CD14-positive monocyte (primary cell): ENCODE measurements at regions not wholly inside any gene's neighbourhood (a gene's known extent, or its start where the extent isn't known, plus 50 kb on each side); places are given as distances from the start of the nearest gene placed in this dataset.

Source experiments
- DNase-seq, 3 donors: peaks; one replicate each; pipeline ENCODE4 v3.0.0-alpha.2; 2011 to 2022
- H2AFZ ChIP-seq: 2 replicates; pipeline ENCODE4 v1.6.0; 2012; ENCODE audit warnings: mild to moderate bottlenecking, low read depth, low read length, inconsistent platforms; ENCODE audit not compliant: insufficient read depth, poor library complexity, severe bottlenecking
- H3K27ac ChIP-seq, 2 donors: 1 replicate in 1 of 2; 2 replicates in 1 of 2; pipeline ENCODE4 v1.5.1; 2012 to 2013; ENCODE audit warnings: low read length in 2 of 2, control low read depth in 1 of 2, inconsistent platforms in 1 of 2, low read depth in 1 of 2, mild to moderate bottlenecking in 1 of 2
- H3K27me3 ChIP-seq, 2 donors: one replicate each; pipeline versions ENCODE4 v1.6.0 to v1.6.1; 2011 to 2013; ENCODE audit warnings: low read length in 2 of 2; ENCODE audit not compliant: control insufficient read depth in 2 of 2, insufficient read depth in 2 of 2
- H3K36me3 ChIP-seq, 2 donors: replicated peaks in 1 of 2; 1 replicate in 1 of 2; 2 replicates in 1 of 2; pipeline versions ENCODE4 v1.5.1 to v1.6.1; 2012 to 2013; ENCODE audit warnings: low read length in 2 of 2, control low read depth in 1 of 2, inconsistent platforms in 1 of 2, mild to moderate bottlenecking in 1 of 2; ENCODE audit not compliant: insufficient read depth in 2 of 2, control insufficient read depth in 1 of 2
- H3K4me1 ChIP-seq, 2 donors: 1 replicate in 1 of 2; 2 replicates in 1 of 2; pipeline versions ENCODE4 v1.5.1 to v1.6.1; 2012 to 2013; ENCODE audit warnings: low read length in 2 of 2, control low read depth in 1 of 2, inconsistent platforms in 1 of 2, mild to moderate bottlenecking in 1 of 2, moderate library complexity in 1 of 2; ENCODE audit not compliant: insufficient read depth in 2 of 2, control insufficient read depth in 1 of 2
- H3K4me2 ChIP-seq: replicated peaks from 2 replicates; pipeline ENCODE3; 2012; ENCODE audit warnings: low read length, moderate library complexity, mild to moderate bottlenecking; ENCODE audit not compliant: poor library complexity, severe bottlenecking; ENCODE audit errors: extremely low read depth
- H3K4me3 ChIP-seq, 3 experiments: fragments of 200-600 bp in 1 of 3; sonication (generic) in 1 of 3; replicated peaks in 1 of 3; 1 replicate in 2 of 3; 2 replicates in 1 of 3; pipeline ENCODE4 v1.5.1; 2011 to 2013; ENCODE audit warnings: low read length in 3 of 3, mild to moderate bottlenecking in 3 of 3, control low read depth in 2 of 3, low read depth in 2 of 3, inconsistent platforms in 1 of 3, moderate library complexity in 1 of 3
- H3K79me2 ChIP-seq: 2 replicates; pipeline ENCODE4 v1.6.0; 2012; ENCODE audit warnings: mild to moderate bottlenecking, control low read depth, inconsistent platforms, low read length, moderate library complexity; ENCODE audit not compliant: insufficient read depth
- H3K9ac ChIP-seq: 2 replicates; pipeline ENCODE4 v1.6.0; 2017; ENCODE audit warnings: low read length, mild to moderate bottlenecking; ENCODE audit not compliant: insufficient read depth, poor library complexity, severe bottlenecking
- H3K9me3 ChIP-seq, 2 donors: replicated peaks in 1 of 2; 1 replicate in 1 of 2; 2 replicates in 1 of 2; pipeline versions ENCODE4 v1.5.1 to v1.6.1; 2012 to 2013; ENCODE audit warnings: low read length in 2 of 2, control low read depth in 1 of 2; ENCODE audit not compliant: control insufficient read depth in 1 of 2, insufficient read depth in 1 of 2
- H4K20me1 ChIP-seq: 2 replicates; pipeline ENCODE4 v1.6.0; 2012; ENCODE audit warnings: mild to moderate bottlenecking, low read length, control low read depth, moderate library complexity; ENCODE audit not compliant: insufficient read depth
- H3K27ac Mint-ChIP-seq, 7 donors: one replicate each; pipeline ENCODE4 v1.8.0; 2020; ENCODE audit warnings: mild to moderate bottlenecking in 7 of 7, mixed read lengths in 7 of 7, moderate library complexity in 6 of 7, inconsistent platforms in 2 of 7
- H3K27me3 Mint-ChIP-seq, 3 donors: one replicate each; pipeline ENCODE4 v1.8.0; 2021 to 2022; ENCODE audit warnings: low read depth in 3 of 3, mild to moderate bottlenecking in 3 of 3, mixed read lengths in 3 of 3, moderate library complexity in 3 of 3, inconsistent platforms in 1 of 3
- H3K36me3 Mint-ChIP-seq, 2 donors: one replicate each; pipeline ENCODE4 v1.8.0; 2020; ENCODE audit warnings: mixed read lengths in 2 of 2, inconsistent platforms in 1 of 2, mild to moderate bottlenecking in 1 of 2
- H3K4me1 Mint-ChIP-seq: one replicate; pipeline ENCODE4 v1.8.0; 2020; ENCODE audit warnings: mild to moderate bottlenecking, mixed read lengths
- H3K4me3 Mint-ChIP-seq, 2 donors: one replicate each; pipeline ENCODE4 v1.8.0; 2020; ENCODE audit warnings: mild to moderate bottlenecking in 2 of 2, mixed read lengths in 2 of 2, moderate library complexity in 1 of 2
- H3K9me3 Mint-ChIP-seq, 7 donors: one replicate each; pipeline ENCODE4 v1.8.0; 2020 to 2022; ENCODE audit warnings: mixed read lengths in 7 of 7, mild to moderate bottlenecking in 6 of 7, moderate library complexity in 6 of 7, inconsistent platforms in 2 of 7
- WGBS: methylation state at CpG from one replicate; pipeline ENCODE4 v1.1.5; 2013; ENCODE audit warnings: missing lambda C conversion rate; ENCODE audit not compliant: insufficient coverage; 5-methylcytosine and 5-hydroxymethylcytosine counted together
- intact Hi-C, 2 donors: fragments of 100-400 bp; cut with micrococcal nuclease; formaldehyde crosslinking; loops; one replicate each; pipeline versions ENCODE4 v1.15.0 to v1.15.1; 2023
- TF ChIP-seq, protein P1 (sequence below): fragments of 200-600 bp; IDR thresholded peaks from one replicate; pipeline ENCODE4 v1.8.0; 2022; ENCODE audit warnings: antibody characterized with exemption, mild to moderate bottlenecking

DNA sequence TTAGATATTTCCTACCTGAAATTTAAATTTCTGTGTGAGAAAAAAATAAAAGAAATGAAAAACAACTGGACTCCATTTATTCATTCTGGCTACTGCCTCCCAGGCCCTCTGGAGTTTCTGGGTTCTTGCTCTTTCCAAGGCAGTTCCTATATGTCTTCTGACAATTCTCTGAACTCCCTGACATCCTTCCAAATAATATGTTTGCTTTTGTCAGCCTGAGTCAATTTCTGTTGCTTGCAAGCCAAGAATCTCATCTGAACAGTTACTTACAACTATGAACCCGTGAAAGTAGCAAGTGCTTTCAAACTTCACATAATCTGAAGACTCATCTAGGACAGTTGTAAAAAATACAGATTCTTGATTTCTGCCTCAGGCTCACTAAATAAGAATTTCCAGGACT lies 216.7 kb upstream of the NPVF start:
- Mint-ChIP-seq H3K4me3 (no peak overlapping the region), H3K36me3 (no peaks in the 10 kb centered on the region), H3K4me1 (no peaks in the 10 kb centered on the region), H3K9me3 (peaks cover 19 to 39% (median 29%) of the 10 kb centered on the region in 7 donors), H3K27me3 (peaks cover 0 to 4% (median 0%) of the 10 kb centered on the region in 3 donors), H3K27ac (no peak overlapping the region)
- no peak overlapping the region for H3K27ac ChIP-seq
- TF ChIP-seq, protein P1, sequence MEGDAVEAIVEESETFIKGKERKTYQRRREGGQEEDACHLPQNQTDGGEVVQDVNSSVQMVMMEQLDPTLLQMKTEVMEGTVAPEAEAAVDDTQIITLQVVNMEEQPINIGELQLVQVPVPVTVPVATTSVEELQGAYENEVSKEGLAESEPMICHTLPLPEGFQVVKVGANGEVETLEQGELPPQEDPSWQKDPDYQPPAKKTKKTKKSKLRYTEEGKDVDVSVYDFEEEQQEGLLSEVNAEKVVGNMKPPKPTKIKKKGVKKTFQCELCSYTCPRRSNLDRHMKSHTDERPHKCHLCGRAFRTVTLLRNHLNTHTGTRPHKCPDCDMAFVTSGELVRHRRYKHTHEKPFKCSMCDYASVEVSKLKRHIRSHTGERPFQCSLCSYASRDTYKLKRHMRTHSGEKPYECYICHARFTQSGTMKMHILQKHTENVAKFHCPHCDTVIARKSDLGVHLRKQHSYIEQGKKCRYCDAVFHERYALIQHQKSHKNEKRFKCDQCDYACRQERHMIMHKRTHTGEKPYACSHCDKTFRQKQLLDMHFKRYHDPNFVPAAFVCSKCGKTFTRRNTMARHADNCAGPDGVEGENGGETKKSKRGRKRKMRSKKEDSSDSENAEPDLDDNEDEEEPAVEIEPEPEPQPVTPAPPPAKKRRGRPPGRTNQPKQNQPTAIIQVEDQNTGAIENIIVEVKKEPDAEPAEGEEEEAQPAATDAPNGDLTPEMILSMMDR, result no peak
- no peaks in the 10 kb centered on the region for H3K4me1 ChIP-seq
- H3K27me3 ChIP-seq, result no peaks in the 10 kb centered on the region
- no peak overlapping the region for H3K9ac ChIP-seq
- peaks cover 12 to 19% of the 10 kb centered on the region in 2 donors for H3K9me3 ChIP-seq
- no peak overlapping the region for H3K4me3 ChIP-seq
- H3K4me2 ChIP-seq, result no peak overlapping the region
- H4K20me1 ChIP-seq, result no peaks in the 10 kb centered on the region
- H3K79me2 ChIP-seq, result no peaks in the 10 kb centered on the region
- WGBS, result 100% methylated on average over 1 of the region's 1 CpG
- intact Hi-C loops, result no loop called here
- H2AFZ ChIP-seq, result no peak overlapping the region
- no peak for DNase-seq
- H3K36me3 ChIP-seq, result no peaks in the 10 kb centered on the region

DNA sequence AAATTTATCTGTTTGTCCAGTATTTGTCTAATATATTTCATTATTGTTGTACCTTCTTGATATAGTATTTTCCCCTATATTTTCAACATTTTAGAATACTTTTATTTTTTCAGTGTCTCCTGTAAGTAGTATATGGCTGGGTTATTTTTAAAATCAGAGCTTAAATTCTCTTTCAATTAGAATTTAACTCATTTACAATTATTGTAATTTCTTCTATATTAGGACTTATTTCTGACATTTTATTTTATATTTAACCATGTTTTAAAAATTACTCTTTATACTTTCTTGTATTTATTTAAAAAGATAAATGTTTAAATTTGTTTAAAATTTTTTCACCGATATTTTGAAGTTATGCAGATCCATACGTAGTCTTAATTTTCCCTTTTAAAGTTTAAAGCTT lies 220.0 kb upstream of the NPVF start:
- DNase-seq, result no peak
- Histone ChIP-seq H3K27ac (no peak overlapping the region), H3K27me3 (no peaks in the 10 kb centered on the region), H3K9ac (no peak overlapping the region), H3K4me2 (no peak overlapping the region), H3K79me2 (no peaks in the 10 kb centered on the region), H3K4me3 (no peak overlapping the region), H3K9me3 (peaks cover 5 to 12% of the 10 kb centered on the region in 2 donors), H3K36me3 (no peaks in the 10 kb centered on the region), H3K4me1 (no peaks in the 10 kb centered on the region), H4K20me1 (no peaks in the 10 kb centered on the region), H2AFZ (no peak overlapping the region)
- H3K9me3 Mint-ChIP-seq, result peaks cover 3 to 13% (median 10%) of the 10 kb centered on the region in 7 donors
- intact Hi-C loops, result no loop called here
- no peak overlapping the region for H3K4me3 Mint-ChIP-seq
- H3K4me1 Mint-ChIP-seq, result no peaks in the 10 kb centered on the region
- WGBS, result no CpG with 5 or more reads among the region's 2 CpGs
- H3K27ac Mint-ChIP-seq, result no peak overlapping the region
- TF ChIP-seq, protein P1, result no peak
- no peaks in the 10 kb centered on the region for H3K36me3 Mint-ChIP-seq
- peaks cover 0 to 4% (median 0%) of the 10 kb centered on the region in 3 donors for H3K27me3 Mint-ChIP-seq
